CMK (cell line): ENCODE measurements at regions not wholly inside any gene's neighbourhood (a gene's known extent, or its start where the extent isn't known, plus 50 kb on each side); places are given as distances from the start of the nearest gene placed in this dataset.

Source experiments
- DNase-seq: peaks from one replicate; pipeline ENCODE4 v3.0.0-alpha.2; 2010; ENCODE audit warnings: low read depth

GRCh38 chr1:87926921-87927320, 598.2 kb downstream of the LMO4 start:
- DNase-seq: no peak

- DNase-seq: no peak
Measured at GRCh38 chr1:87927391-87928280, 599.0 kb downstream of the LMO4 start.

- no peak for DNase-seq
Measured at GRCh38 chr1:87928623-87929022, 599.9 kb downstream of the LMO4 start.

- DNase-seq: no peak
Measured at GRCh38 chr1:87929906-87930305, 601.2 kb downstream of the LMO4 start.

- DNase-seq: no peak
Measured at GRCh38 chr1:87930796-87931195, 602.1 kb downstream of the LMO4 start.

- DNase-seq: no peak
Measured at GRCh38 chr1:87933171-87933570, 604.5 kb downstream of the LMO4 start.

GRCh38 chr1:87935130-87935529, 606.5 kb downstream of the LMO4 start:
- DNase-seq: no peak

GRCh38 chr1:87937831-87938395, 609.2 kb downstream of the LMO4 start:
- DNase-seq: no peak

GRCh38 chr1:87938631-87939030, 610.0 kb downstream of the LMO4 start:
- no peak for DNase-seq

GRCh38 chr1:87939444-87939843, 610.8 kb downstream of the LMO4 start:
- DNase-seq: no peak

- DNase-seq: no peak
Measured at GRCh38 chr1:87940421-87940820, 611.7 kb downstream of the LMO4 start.

- no peak for DNase-seq
Measured at GRCh38 chr1:87941337-87941946, 612.8 kb downstream of the LMO4 start.

GRCh38 chr1:87942165-87942564, 613.5 kb downstream of the LMO4 start:
- no peak for DNase-seq

GRCh38 chr1:87949711-87950110, 621.0 kb downstream of the LMO4 start:
- DNase-seq: no peak

- DNase-seq: no peak
Measured at GRCh38 chr1:87950369-87950768, 621.7 kb downstream of the LMO4 start.

GRCh38 chr1:87951409-87951808, 622.7 kb downstream of the LMO4 start:
- DNase-seq: no peak

- no peak for DNase-seq
Measured at GRCh38 chr1:87951852-87952251, 623.2 kb downstream of the LMO4 start.

- no peak for DNase-seq
Measured at GRCh38 chr1:87953121-87953520, 624.4 kb downstream of the LMO4 start.

- DNase-seq: peak; percentile 33
Measured at GRCh38 chr1:87953732-87954344, 625.2 kb downstream of the LMO4 start.

- no peak for DNase-seq
Measured at GRCh38 chr1:87955038-87955437, 626.4 kb downstream of the LMO4 start.

GRCh38 chr1:87956072-87956471, 627.4 kb downstream of the LMO4 start:
- no peak for DNase-seq

GRCh38 chr1:87956750-87957149, 628.1 kb downstream of the LMO4 start:
- no peak for DNase-seq

GRCh38 chr1:87957331-87957730, 628.7 kb downstream of the LMO4 start:
- no peak for DNase-seq
